GM12878 (cell line): ENCODE measurements at regions not wholly inside any gene's neighbourhood (a gene's known extent, or its start where the extent isn't known, plus 50 kb on each side); places are given as distances from the start of the nearest gene placed in this dataset.

Experiments used
- ATAC-seq: fragments of 200-7000 bp; cut with Tn5 transposase; 3 replicates; pipeline ENCODE4 v1.9.1; 2020; ENCODE audit warnings: mild to moderate bottlenecking, moderate library complexity
- BruUV-seq: library from RNA; stranded (reverse); fragments of 400-500 nt; replicated peaks from 2 replicates; lab custom pipeline; 2021; lab: Mats Ljungman, UMichigan
- CTCF ChIA-PET: fragments of 300-600 bp; sonication (Branson Sonifier 250); formaldehyde crosslinking; extraction: SDS; loops from one replicate; lab custom pipeline; 2021; ENCODE audit warnings: inconsistent platforms; lab: Yijun Ruan, JAX
- POLR2A ChIA-PET: fragments of 350-600 bp; formaldehyde crosslinking; extraction: SDS; loops from one replicate; lab custom pipeline; 2021; ENCODE audit warnings: inconsistent platforms; lab: Charles Lee
- RAD21 ChIA-PET: fragments of 300-600 bp; sonication (Branson Sonifier 250); formaldehyde crosslinking; loops from one replicate; lab custom pipeline; 2023; ENCODE audit warnings: antibody characterized with exemption; ENCODE audit not compliant: unreplicated experiment; lab: Charles Lee
- SMC1A ChIA-PET: fragments of 300-600 bp; sonication (Branson Sonifier 250); formaldehyde crosslinking; loops from one replicate; lab custom pipeline; 2023; ENCODE audit not compliant: unreplicated experiment, uncharacterized antibody; lab: Charles Lee
- DNase-seq: peaks from one replicate; pipeline ENCODE4 v3.0.0-alpha.2; 2011; ENCODE audit warnings: low read depth, low spot score
- FAIRE-seq: peaks from 3 replicates; lab custom pipeline; 2011; peaks lifted over from hg19 to GRCh38; lab: Jason Lieb, UNC
- H2AFZ ChIP-seq: 2 replicates; pipeline ENCODE4 v1.6.0; 2011; ENCODE audit warnings: low read depth, low read length, control low read depth; ENCODE audit not compliant: control insufficient read depth
- H3K27ac ChIP-seq: 2 replicates; pipeline ENCODE4 v1.5.1; 2011; ENCODE audit warnings: control low read depth; ENCODE audit not compliant: control insufficient read depth, insufficient read depth
- H3K27me3 ChIP-seq, 2 experiments: replicated peaks in 1 of 2; 2 replicates each; pipeline versions ENCODE4 v1.6.0 to v1.6.1; 2011; ENCODE audit warnings: low read length in 1 of 2; ENCODE audit not compliant: control insufficient read depth in 2 of 2, insufficient read depth in 2 of 2
- H3K36me3 ChIP-seq, 2 experiments: 2 replicates each; pipeline ENCODE4 v1.5.1; 2011; ENCODE audit warnings: low read length in 1 of 2; ENCODE audit not compliant: control insufficient read depth in 2 of 2, insufficient read depth in 2 of 2
- H3K4me1 ChIP-seq: 2 replicates; pipeline ENCODE4 v1.6.1; 2011; ENCODE audit warnings: mild to moderate bottlenecking, low read length, moderate library complexity, mixed read lengths; ENCODE audit not compliant: control insufficient read depth, insufficient read depth
- H3K4me2 ChIP-seq: 2 replicates; pipeline ENCODE4 v1.6.0; 2011; ENCODE audit warnings: control low read depth; ENCODE audit not compliant: control insufficient read depth, insufficient read depth
- H3K4me3 ChIP-seq: fragments of 200-600 bp; sonication (generic); 2 replicates; pipeline ENCODE4 v1.5.1; 2016
- H3K79me2 ChIP-seq: 2 replicates; pipeline ENCODE4 v1.6.0; 2011; ENCODE audit warnings: low read length; ENCODE audit not compliant: control insufficient read depth, insufficient read depth
- H3K9ac ChIP-seq: 2 replicates; pipeline ENCODE4 v1.8.0; 2011; ENCODE audit warnings: low read length, control low read depth, mixed read lengths; ENCODE audit not compliant: control insufficient read depth, insufficient read depth
- H3K9me3 ChIP-seq: replicated peaks from 3 replicates; pipeline ENCODE4 v1.5.1; 2011; ENCODE audit warnings: mild to moderate bottlenecking, low read length; ENCODE audit not compliant: control insufficient read depth, insufficient read depth
- H4K20me1 ChIP-seq: 2 replicates; pipeline ENCODE4 v1.6.0; 2011; ENCODE audit not compliant: control insufficient read depth, insufficient read depth
- E4F1 ChIP-seq: fragments of 450-650 bp; IDR thresholded peaks from 2 replicates; pipeline ENCODE4 v1.6.1; 2018; ENCODE audit warnings: borderline replicate concordance, mild to moderate bottlenecking; ENCODE audit not compliant: partially characterized antibody
- FOXM1 ChIP-seq: IDR thresholded peaks from 2 replicates; pipeline ENCODE4 v1.6.1; 2012; ENCODE audit warnings: low read depth, mild to moderate bottlenecking, inconsistent platforms, low read length, moderate library complexity
- NR2C1 ChIP-seq: fragments of 450-650 bp; IDR thresholded peaks from 2 replicates; pipeline ENCODE4 v1.6.1; 2017; ENCODE audit warnings: antibody characterized with exemption, mild to moderate bottlenecking, moderate library complexity
- RELB ChIP-seq: fragments of 450-650 bp; IDR thresholded peaks from 2 replicates; pipeline ENCODE4 v1.6.1; 2017; ENCODE audit warnings: low read depth, mild to moderate bottlenecking, moderate library complexity
- RUNX3 ChIP-seq: IDR thresholded peaks from 2 replicates; pipeline ENCODE4 v1.6.1; 2012; ENCODE audit warnings: low read length, inconsistent platforms
- SREBF1 ChIP-seq: IDR thresholded peaks from 2 replicates; pipeline ENCODE4 v1.6.1; 2012; ENCODE audit warnings: mild to moderate bottlenecking, low read length
- SUZ12 ChIP-seq: fragments of 200-600 bp; sonication (generic); IDR thresholded peaks from one replicate; pipeline ENCODE4 v1.6.1; 2018; ENCODE audit warnings: antibody characterized with exemption, mild to moderate bottlenecking; ENCODE audit not compliant: unreplicated experiment
- ZBTB4 ChIP-seq: fragments of 450-650 bp; formaldehyde crosslinking; IDR thresholded peaks from 2 replicates; pipeline ENCODE4 v1.4.0; 2022; ENCODE audit warnings: mild to moderate bottlenecking, moderate library complexity
- WGBS: methylation state at CpG from one replicate; pipeline ENCODE4 v1.1.6; 2016; ENCODE audit warnings: low lambda C conversion rate; ENCODE audit not compliant: insufficient replicate concordance, insufficient coverage; ENCODE audit errors: missing lambda C conversion rate; 5-methylcytosine and 5-hydroxymethylcytosine counted together
- in situ Hi-C: fragments of 300-500 bp; cut with MboI; formaldehyde crosslinking; loops from 9 replicates; pipeline ENCODE4 v1.14.3; 2018; ENCODE audit warnings: mixed read lengths
- intact Hi-C: fragments of 100-400 bp; cut with micrococcal nuclease; formaldehyde crosslinking; loops from one replicate; pipeline ENCODE4 v1.14.2; 2022; ENCODE audit not compliant: unreplicated experiment

- RAD21 ChIA-PET = no interaction called here
- intact Hi-C loops (no loop called here), in situ Hi-C loops (no loop called here)
- H3K36me3 ChIP-seq = no peaks in the 10 kb centered on the region
- no peak overlapping the region for H3K27ac ChIP-seq
- no TSS peak for BruUV-seq
- SMC1A ChIA-PET = no interaction called here
- no peak for ATAC-seq
- 21% methylated on average over 2 of the region's 2 CpGs for WGBS
- no peak for FAIRE-seq
- no peak for DNase-seq
- no peaks in the 10 kb centered on the region for H4K20me1 ChIP-seq
- no peaks in the 10 kb centered on the region for H3K79me2 ChIP-seq
- H2AFZ ChIP-seq = no peak overlapping the region
- no peak overlapping the region for H3K4me2 ChIP-seq
- POLR2A ChIA-PET = no interaction called here
- CTCF ChIA-PET = no interaction called here
- no peaks in the 10 kb centered on the region for H3K27me3 ChIP-seq
- no peak overlapping the region for H3K4me3 ChIP-seq
- H3K9me3 ChIP-seq = no peaks in the 10 kb centered on the region
- H3K9ac ChIP-seq = no peak overlapping the region
- no peaks in the 10 kb centered on the region for H3K4me1 ChIP-seq
- no peak for TF ChIP-seq RUNX3
- no peak for TF ChIP-seq E4F1
- TF ChIP-seq NR2C1 = no peak
- no peak for TF ChIP-seq FOXM1
- no peak for TF ChIP-seq SUZ12
- TF ChIP-seq SREBF1 = no peak
- TF ChIP-seq RELB = no peak
- no peak for TF ChIP-seq ZBTB4 (CRISPR knock-in tag)
Observed at GRCh38 chr21:27388825-27389224, 421.9 kb upstream of the ADAMTS5 start.
